GM23248 (cell line): ENCODE measurements at regions not wholly inside any gene's neighbourhood (a gene's known extent, or its start where the extent isn't known, plus 50 kb on each side); places are given as distances from the start of the nearest gene placed in this dataset.

Source experiments
- DNase-seq: peaks from one replicate; pipeline ENCODE4 v3.0.0-alpha.2; 2015
- H2AFZ ChIP-seq: fragments of 200-600 bp; sonication (generic); 2 replicates; pipeline ENCODE4 v1.6.1; 2016; ENCODE audit warnings: antibody characterized with exemption
- H3F3A ChIP-seq: fragments of 200-600 bp; sonication (generic); 2 replicates; pipeline ENCODE4 v1.6.1; 2016; ENCODE audit warnings: mild to moderate bottlenecking, antibody characterized with exemption, mixed run types; ENCODE audit not compliant: insufficient read depth
- H3K27ac ChIP-seq: fragments of 200-600 bp; sonication (generic); 2 replicates; pipeline ENCODE4 v1.5.1; 2016; ENCODE audit warnings: mild to moderate bottlenecking
- H3K27me3 ChIP-seq: fragments of 200-600 bp; sonication (generic); replicated peaks from 2 replicates; pipeline ENCODE4 v1.6.1; 2016; ENCODE audit warnings: mild to moderate bottlenecking; ENCODE audit not compliant: insufficient read depth
- H3K36me3 ChIP-seq: fragments of 200-600 bp; sonication (generic); 2 replicates; pipeline ENCODE4 v1.6.1; 2016; ENCODE audit warnings: low read depth, mild to moderate bottlenecking
- H3K4me1 ChIP-seq: fragments of 200-600 bp; sonication (generic); 2 replicates; pipeline ENCODE4 v1.6.1; 2016; ENCODE audit warnings: mild to moderate bottlenecking; ENCODE audit not compliant: insufficient read depth
- H3K4me2 ChIP-seq: fragments of 200-600 bp; sonication (generic); one replicate; pipeline ENCODE4 v1.6.1; 2016; ENCODE audit warnings: mild to moderate bottlenecking; ENCODE audit not compliant: unreplicated experiment
- H3K4me3 ChIP-seq: fragments of 200-600 bp; sonication (generic); 2 replicates; pipeline ENCODE4 v1.5.1; 2016; ENCODE audit warnings: mild to moderate bottlenecking
- H3K79me2 ChIP-seq: fragments of 200-600 bp; sonication (generic); 2 replicates; pipeline ENCODE4 v1.6.1; 2016; ENCODE audit warnings: mild to moderate bottlenecking; ENCODE audit not compliant: insufficient read depth
- H3K9ac ChIP-seq: fragments of 200-600 bp; sonication (generic); 2 replicates; pipeline ENCODE4 v1.6.1; 2016; ENCODE audit warnings: mild to moderate bottlenecking
- H3K9me2 ChIP-seq: fragments of 200-600 bp; sonication (generic); 2 replicates; pipeline ENCODE4 v1.6.1; 2016; ENCODE audit warnings: mixed run types, mild to moderate bottlenecking, moderate library complexity; ENCODE audit not compliant: insufficient read depth
- H3K9me3 ChIP-seq: fragments of 200-600 bp; sonication (generic); one replicate; pipeline ENCODE4 v1.6.1; 2017; ENCODE audit warnings: low read depth
- H4K20me1 ChIP-seq: fragments of 200-600 bp; sonication (generic); 2 replicates; pipeline ENCODE4 v1.6.0; 2016; ENCODE audit not compliant: insufficient read depth
- EZH2 ChIP-seq: fragments of 200-600 bp; sonication (generic); IDR thresholded peaks from 2 replicates; pipeline ENCODE4 v1.6.1; 2018; ENCODE audit warnings: antibody characterized with exemption, mild to moderate bottlenecking; ENCODE audit not compliant: insufficient read depth, poor library complexity, severe bottlenecking
- EZH2phosphoT487 ChIP-seq: fragments of 200-600 bp; sonication (generic); IDR thresholded peaks from 2 replicates; pipeline ENCODE4 v1.6.1; 2018; ENCODE audit warnings: antibody characterized with exemption, moderate library complexity, mild to moderate bottlenecking, low read depth; ENCODE audit not compliant: insufficient read depth
- WGBS, 2 experiments: methylation state at CpG; one replicate each; pipeline ENCODE4 v1.1.6; 2015 to 2017; ENCODE audit warnings: low lambda C conversion rate in 2 of 2, low coverage in 1 of 2; ENCODE audit errors: missing lambda C conversion rate in 2 of 2; 5-methylcytosine and 5-hydroxymethylcytosine counted together
- in situ Hi-C: fragments of 300-500 bp; cut with MboI; formaldehyde crosslinking; loops from 2 replicates; pipeline ENCODE4 v1.15.0; 2020

DNA sequence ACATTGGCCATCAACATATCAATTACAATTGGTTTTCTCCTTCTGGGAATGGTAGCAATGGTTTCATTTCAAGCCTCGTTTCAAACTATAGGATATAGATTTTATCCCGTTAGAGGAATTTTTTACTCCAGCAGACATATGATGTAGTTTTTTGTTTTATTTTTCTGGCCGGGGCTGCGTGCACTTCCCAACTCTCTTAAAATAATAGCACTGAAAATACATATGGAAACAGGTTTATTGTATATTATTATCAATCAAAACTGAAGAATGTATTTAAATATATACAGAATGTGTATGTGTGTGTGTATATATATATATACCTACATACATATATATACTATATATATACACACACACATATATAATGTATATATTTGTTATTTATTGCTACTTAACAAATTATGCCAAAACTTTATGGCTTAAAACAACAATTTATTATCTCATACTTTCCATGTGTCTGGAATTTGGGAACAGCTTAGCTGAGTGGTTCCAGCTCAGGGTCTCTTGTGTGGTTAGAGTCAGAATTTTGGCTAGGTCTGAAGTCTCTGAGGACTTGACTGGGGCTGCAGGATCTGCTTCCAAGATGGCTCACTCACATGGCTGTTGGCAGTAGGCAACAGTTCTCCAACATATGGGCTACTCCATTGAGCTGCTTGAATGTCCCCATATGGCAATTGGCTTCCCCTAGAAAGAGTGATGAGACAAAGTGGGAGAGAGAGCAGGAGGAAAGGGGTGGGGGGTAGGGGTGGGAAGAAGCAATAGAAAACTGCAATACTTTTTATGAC, 314.1 kb downstream of the PPP1R2C start:
- WGBS, 2 experiments = 32 to 37% methylated on average over 4 of the region's 4 CpGs
- H2AFZ ChIP-seq = no peak overlapping the region

DNA sequence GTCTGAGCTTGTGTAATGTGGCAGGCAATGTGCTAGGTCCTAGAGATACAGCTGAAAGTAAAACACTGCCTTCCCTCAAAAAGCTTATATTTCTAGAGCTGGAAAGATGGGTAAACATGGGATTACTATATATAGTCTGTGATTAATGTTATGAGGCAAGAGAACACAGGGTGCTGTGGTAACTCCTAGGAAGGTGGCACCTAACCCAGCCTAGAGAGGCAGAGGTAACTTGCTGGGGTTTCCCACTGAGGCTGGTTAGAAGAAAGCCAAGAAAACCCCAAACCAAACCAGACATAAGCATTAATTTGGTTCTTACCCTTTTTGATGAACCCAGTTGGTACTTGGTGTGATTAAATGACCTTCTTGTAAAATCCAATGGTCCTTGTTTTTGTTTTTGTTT, 315.0 kb downstream of the PPP1R2C start:
- TF ChIP-seq EZH2phosphoT487 (no peak), EZH2 (no peak)
- Histone ChIP-seq H3K9ac (no peak overlapping the region), H3K36me3 (no peaks in the 10 kb centered on the region), H4K20me1 (no peaks in the 10 kb centered on the region), H3K79me2 (no peaks in the 10 kb centered on the region), H3K27ac (no peak overlapping the region), H3K9me3 (no peaks in the 10 kb centered on the region), H2AFZ (no peak overlapping the region), H3K4me3 (no peak overlapping the region), H3K27me3 (no peaks in the 10 kb centered on the region), H3F3A (no peaks in the 10 kb centered on the region), H3K4me1 (no peaks in the 10 kb centered on the region), H3K9me2 (no peaks in the 10 kb centered on the region), H3K4me2 (no peak overlapping the region)
- in situ Hi-C loops = no loop called here
- no peak for DNase-seq

More for the DNA sequence above, 314.1 kb downstream of the PPP1R2C start:
- Histone ChIP-seq H3K4me1 (no peaks in the 10 kb centered on the region), H3K4me2 (no peak overlapping the region), H3K9me3 (no peaks in the 10 kb centered on the region), H3K79me2 (no peaks in the 10 kb centered on the region), H4K20me1 (no peaks in the 10 kb centered on the region), H3K27ac (no peak overlapping the region), H3K36me3 (no peaks in the 10 kb centered on the region), H3K9me2 (no peaks in the 10 kb centered on the region), H3K27me3 (no peaks in the 10 kb centered on the region), H3K9ac (no peak overlapping the region), H3F3A (no peaks in the 10 kb centered on the region), H3K4me3 (no peak overlapping the region)
- no peak for DNase-seq
- TF ChIP-seq EZH2 (no peak), EZH2phosphoT487 (no peak)
- in situ Hi-C loops = no loop called here

DNA sequence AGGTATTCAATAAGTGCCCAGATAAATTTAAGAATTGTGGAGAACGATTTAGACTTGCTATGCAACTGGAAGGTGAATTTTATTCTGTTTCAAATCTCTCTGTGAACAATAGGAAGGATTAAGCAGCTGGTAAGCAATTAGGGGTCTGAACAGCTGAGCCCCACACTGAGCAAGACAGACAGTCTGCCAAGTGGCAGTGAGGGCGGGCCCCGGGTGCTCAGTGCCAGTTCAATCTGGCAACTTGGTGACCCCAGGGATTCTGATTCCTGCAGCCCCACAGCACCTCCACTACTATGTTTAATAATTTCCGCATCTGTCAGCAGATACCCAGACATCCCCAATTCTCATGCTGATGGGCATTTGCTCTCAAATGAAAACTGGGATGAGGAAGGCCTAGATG, 317.3 kb downstream of the PPP1R2C start:
- no peak overlapping the region for H3K4me3 ChIP-seq
- no peaks in the 10 kb centered on the region for H3K36me3 ChIP-seq
- no peaks in the 10 kb centered on the region for H3K79me2 ChIP-seq
- no peaks in the 10 kb centered on the region for H3K9me2 ChIP-seq
- DNase-seq = no peak
- no peaks in the 10 kb centered on the region for H3F3A ChIP-seq
- no peak overlapping the region for H3K9ac ChIP-seq
- no peak overlapping the region for H3K4me2 ChIP-seq
- H2AFZ ChIP-seq = no peak overlapping the region
- no peaks in the 10 kb centered on the region for H4K20me1 ChIP-seq
- no peaks in the 10 kb centered on the region for H3K9me3 ChIP-seq
- no peaks in the 10 kb centered on the region for H3K27me3 ChIP-seq
- no peaks in the 10 kb centered on the region for H3K4me1 ChIP-seq
- H3K27ac ChIP-seq = no peak overlapping the region
- in situ Hi-C loops = no loop called here
- no peak for TF ChIP-seq EZH2
- TF ChIP-seq EZH2phosphoT487 = no peak
- WGBS, 2 experiments = 0 to 17% methylated on average over 3 to 4 of the region's 4 CpGs

DNA sequence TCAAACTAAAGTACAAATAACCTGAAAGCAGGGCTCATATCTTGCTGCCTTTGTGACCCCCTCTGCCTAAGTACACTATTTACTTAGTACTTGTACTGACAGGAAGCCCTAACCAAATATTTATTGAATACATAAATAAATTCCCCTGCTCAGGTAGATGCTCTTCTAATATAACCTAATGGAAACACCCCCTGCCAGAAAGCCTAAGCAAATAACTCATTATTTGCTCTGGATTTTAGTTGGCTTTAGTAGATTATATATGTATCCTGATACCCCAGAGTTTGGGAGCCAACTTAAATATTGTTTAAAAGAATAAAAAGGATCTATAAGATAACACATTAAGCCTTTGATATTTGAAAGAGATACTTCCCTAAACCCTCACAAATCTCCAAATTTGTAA, 318.2 kb downstream of the PPP1R2C start:
- no peak overlapping the region for H3K27ac ChIP-seq
- no peak overlapping the region for H3K4me2 ChIP-seq
- H3K9me3 ChIP-seq = no peaks in the 10 kb centered on the region
- H2AFZ ChIP-seq = no peak overlapping the region
- no peaks in the 10 kb centered on the region for H3K36me3 ChIP-seq
- no peak overlapping the region for H3K4me3 ChIP-seq
- no peaks in the 10 kb centered on the region for H3K27me3 ChIP-seq
- in situ Hi-C loops = no loop called here
- H3K9me2 ChIP-seq = no peaks in the 10 kb centered on the region
- H3K79me2 ChIP-seq = no peaks in the 10 kb centered on the region
- no peak for DNase-seq
- H3F3A ChIP-seq = no peaks in the 10 kb centered on the region
- no peak overlapping the region for H3K9ac ChIP-seq
- TF ChIP-seq EZH2 = no peak
- no peak for TF ChIP-seq EZH2phosphoT487
- H3K4me1 ChIP-seq = no peaks in the 10 kb centered on the region
- H4K20me1 ChIP-seq = no peaks in the 10 kb centered on the region
